GM20431 (cell line): ENCODE measurements at regions not wholly inside any gene's neighbourhood (a gene's known extent, or its start where the extent isn't known, plus 50 kb on each side); places are given as distances from the start of the nearest gene placed in this dataset.
"Not testable (repeated sequence)": the region's sequence is repeated elsewhere in the genome, so short reads cannot be mapped to it uniquely, and the experiment has no call there.

Experiments used
- in situ Hi-C: fragments of 300-500 bp; cut with MseI, MboI; formaldehyde crosslinking; loops from one replicate; pipeline ENCODE4 v1.15.0; 2020; ENCODE audit warnings: low sequenced_read_pairs; ENCODE audit not compliant: unreplicated experiment

DNA sequence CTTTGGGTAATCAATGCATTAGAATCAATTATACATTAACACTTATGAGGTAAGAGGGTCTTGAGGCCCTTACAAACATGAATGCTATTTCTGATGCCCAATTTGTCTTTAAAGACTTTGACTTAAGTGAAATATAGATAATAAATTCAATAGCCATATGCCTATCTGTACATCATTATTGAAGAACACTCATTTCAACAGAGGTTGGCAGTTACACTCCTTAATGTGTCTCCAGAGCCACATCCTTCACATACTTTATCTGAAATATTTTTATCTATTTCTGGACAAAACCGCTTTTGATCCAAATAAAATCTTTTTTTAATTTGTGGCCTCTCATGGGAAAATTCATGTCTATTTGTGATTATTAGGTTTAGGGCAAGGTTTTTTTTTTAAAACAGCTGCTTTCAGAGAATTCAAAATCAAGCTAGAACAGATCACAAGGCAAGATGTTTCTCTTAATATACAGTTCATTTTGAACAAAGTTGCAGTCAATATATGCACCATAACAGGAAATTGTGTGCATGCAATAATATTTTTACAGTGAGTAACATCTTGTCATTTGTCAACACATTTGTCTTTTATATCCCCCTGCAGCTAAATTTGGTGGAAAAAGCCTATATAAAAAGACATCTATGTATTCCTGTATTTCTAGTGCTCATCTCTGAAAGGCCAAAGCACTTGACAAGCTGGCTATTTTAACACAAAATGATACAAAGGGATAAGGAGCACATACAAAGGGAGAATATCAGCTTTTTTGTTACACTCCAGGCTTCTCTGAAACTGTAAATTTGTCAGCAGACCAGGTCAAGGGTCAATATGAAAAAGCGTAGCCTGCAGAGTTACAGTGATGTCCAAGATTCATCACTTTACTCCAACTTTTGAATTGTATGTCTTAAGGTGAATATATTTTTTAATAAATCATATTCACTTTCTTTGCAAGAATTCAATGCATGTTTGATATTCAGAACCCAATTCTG is 146.2 kb upstream of the DPH6 start:
- in situ Hi-C loops, result no loop called here

GRCh38 chr15:35693286-35693685 is 147.3 kb upstream of the DPH6 start:
- in situ Hi-C loops, result no loop called here

DNA sequence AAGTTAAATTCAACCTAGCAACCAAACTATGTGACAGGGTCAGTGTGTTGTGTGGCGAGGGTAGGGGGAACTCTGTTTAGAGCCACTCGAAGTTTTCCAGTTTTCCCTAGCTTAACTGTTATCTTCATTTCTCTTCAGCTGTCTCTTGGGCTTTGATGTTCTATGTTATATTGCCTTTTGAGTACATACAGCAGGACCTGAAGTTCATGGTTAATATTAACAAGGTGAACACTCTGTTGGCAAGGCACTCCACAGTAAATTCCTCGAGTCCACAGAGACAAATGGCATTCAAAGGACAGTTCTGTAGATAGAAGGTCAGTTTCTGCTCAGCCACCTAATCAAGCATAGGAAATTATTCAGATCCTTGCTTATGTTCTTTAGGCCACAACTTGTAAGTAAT is 147.9 kb upstream of the DPH6 start:
- in situ Hi-C loops, result no loop called here

DNA sequence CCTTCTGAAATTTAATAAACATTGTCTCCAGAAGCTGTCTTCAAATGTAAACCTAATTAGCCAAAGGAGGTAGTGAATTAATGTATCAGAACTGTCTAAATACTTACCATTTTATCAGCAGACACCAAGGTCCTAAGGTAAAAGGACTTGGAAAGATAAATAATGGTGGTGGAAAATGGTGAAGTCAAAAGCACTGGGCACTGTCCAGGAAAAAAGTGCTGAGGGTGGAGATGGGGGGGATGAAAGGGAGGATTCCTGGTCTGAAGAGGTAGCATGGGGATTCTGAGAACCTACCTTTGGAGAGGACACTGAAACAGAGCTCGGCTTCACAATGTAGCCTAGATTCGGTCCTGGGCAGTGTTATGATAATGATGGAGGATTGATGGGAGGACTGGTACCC is 149.0 kb upstream of the DPH6 start:
- in situ Hi-C loops, result no loop called here

GRCh38 chr15:35696767-35697231 is 150.8 kb upstream of the DPH6 start:
- in situ Hi-C loops, result no loop called here

DNA sequence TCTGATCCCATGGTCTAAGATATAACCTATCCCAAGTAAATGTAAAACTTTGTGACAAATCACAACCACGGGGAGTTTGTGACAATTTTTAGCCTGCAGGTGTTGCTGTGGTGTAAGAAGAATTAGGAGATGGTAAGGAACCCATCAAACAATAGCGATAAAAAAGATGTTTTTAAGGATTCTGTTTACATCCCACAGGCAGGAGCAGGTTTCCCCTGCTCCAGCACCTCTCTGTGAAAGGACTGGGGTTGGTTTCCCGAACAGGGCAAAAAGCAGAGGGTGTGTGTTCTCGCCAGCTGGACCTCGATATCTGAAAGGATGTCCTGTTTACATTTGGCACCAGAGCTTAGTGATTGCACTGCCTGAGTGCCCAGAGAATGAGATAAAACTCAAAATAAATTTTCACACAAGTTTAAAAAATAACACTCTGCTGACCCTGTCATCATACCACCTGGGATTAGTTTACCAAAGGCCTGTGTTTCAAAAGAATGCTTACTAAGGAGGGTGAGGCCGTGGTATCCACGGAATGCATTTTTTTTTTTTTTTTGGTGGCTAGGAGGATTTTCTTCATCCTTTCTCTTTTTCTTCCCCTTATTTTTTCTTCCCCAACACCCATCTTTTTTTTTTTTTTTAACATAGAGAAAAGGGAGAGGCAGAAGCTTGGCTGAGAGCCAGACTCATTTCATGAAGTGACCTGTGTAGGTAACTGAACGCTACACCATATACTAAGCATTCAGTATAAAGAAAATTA is 151.8 kb upstream of the DPH6 start:
- in situ Hi-C loops, result no loop called here

DNA sequence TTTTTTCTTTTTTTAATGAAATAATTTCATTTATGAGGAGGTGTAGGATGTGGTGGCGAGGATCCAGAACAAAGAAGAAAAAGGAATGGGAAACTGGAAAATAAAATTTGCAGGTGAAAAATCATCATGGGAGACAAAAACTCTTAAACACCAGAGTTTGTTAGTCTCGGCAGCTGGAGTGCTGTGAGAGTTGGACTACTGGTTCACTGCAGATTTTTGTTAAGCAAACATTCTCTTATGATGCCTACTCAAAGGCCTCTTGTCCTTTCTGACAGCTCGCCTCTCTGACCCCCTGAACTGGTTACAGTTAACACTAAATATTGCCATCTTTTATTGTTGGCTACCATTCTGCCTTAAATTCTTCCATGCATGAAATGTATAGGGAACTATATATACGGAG is 152.4 kb upstream of the DPH6 start:
- in situ Hi-C loops, result no loop called here

GRCh38 chr15:35698966-35699575 is 153.1 kb upstream of the DPH6 start:
- in situ Hi-C loops, result no loop called here

DNA sequence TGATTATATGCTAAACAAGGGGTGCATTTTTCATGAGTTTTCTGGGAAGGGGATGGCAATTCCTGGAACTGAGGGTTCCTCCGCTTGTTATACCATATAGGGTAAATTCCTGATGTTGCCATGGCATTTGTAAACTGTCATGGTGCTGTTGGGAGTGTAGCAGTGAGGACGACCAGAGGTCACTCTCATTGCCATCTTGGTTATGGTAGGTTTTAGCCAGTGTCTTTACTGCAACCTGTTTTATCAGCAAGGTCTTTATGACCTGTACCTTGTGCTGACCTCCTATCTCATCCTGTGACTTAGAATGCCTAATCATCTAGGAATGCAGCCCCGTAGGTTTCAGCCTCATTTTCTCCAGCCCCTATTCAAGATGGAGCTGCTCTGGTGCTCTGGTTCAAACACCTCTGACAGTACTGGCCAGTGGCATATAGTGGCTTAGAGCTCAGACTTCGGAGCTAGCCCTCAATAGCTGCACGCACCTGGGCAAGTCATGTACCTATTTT is 154.2 kb upstream of the DPH6 start:
- in situ Hi-C loops, result not testable (repeated sequence)

DNA sequence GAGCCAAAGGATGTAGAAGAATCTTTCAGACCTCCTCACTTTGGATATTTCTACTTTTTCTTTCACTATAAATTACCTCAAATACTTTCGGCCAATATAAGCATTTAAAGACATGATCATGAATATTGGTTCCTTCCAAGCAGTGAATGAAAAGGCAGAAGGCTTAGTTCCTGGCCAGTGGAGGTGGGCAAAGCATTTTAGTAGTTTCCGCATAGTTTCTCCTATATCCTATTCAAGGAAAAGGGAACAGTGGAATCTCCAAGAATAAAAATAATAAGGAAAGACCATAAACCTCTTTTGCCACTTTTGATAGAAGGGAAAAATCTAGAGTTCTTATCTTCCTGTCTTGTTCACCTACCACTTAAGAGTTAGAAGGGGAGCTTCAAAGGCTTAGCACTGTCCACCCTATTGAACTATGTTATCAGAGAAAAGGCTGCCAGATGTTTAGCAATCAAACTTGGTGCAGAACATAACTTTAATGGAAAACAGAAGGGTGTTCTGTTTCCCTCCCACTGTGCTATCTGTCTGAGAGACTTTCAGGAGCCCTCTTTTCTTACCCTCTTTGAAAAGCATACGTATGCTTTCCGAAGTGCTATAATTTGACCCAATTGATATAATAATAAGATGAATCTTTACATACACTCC is 155.6 kb upstream of the DPH6 start:
- in situ Hi-C loops, result no loop called here

DNA sequence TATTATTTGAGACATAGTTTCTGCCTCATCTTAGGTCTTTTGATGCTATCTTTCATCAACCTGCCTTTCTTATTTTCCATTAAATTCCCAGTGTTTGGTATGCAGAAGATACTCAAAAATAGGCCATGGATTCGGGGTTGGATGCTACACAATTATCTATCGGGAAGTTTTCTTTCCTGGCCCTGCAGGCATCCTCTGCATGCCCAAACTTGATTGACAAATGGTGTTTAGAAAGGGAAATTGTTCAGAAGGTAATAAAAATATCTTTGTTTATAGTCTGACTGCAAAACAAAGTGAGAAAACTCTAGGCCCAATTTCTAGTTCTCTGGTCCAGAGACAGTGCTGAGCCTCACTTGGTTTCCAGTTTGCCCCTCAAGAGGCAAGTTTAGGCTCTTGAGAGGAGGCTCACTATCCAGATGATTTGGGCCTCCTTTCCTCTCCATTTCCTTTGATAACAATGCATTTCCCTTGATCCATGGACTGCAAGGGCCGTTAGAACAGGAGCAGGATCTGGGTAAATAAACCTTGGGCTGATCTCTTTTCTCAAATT is 157.1 kb upstream of the DPH6 start:
- in situ Hi-C loops, result no loop called here

- in situ Hi-C loops, result no loop called here
These were observed 159.3 kb upstream of the DPH6 start for GRCh38 chr15:35705030-35705883.

DNA sequence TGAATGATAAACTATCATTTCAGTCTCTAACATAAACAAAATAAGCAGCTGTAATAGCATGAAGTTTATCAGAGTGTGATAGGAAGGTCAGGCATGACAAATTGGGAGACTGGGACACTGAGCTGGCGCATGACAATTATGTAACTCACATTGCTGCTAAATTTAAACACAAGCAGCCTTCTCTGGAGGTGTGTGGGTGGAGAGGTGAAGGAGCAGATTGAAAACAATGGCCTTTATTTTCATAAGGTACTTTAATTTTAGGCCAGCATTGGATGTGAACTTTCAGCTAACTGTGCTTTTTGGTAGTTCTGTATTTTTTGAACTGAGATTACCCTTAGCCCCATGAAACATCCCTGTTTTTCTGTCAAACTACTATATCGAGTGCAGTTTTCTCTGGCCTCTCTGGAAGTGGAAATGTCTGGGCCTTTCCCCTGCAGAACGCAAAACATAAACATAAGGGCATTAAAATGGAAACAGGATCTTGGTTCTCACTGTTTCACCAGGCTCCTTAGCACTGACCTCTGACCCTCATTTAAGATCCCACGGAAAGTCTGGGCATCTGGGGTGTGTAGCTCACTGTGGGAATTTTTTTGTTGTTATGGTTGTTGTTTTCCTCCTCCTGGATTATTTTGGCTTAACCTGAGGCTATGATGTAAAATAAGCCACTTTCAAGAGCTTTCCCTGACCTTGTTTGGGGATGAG is 160.1 kb upstream of the DPH6 start:
- in situ Hi-C loops, result no loop called here

- in situ Hi-C loops, result no loop called here
These were observed 167.0 kb upstream of the DPH6 start for GRCh38 chr15:35712956-35713355.

DNA sequence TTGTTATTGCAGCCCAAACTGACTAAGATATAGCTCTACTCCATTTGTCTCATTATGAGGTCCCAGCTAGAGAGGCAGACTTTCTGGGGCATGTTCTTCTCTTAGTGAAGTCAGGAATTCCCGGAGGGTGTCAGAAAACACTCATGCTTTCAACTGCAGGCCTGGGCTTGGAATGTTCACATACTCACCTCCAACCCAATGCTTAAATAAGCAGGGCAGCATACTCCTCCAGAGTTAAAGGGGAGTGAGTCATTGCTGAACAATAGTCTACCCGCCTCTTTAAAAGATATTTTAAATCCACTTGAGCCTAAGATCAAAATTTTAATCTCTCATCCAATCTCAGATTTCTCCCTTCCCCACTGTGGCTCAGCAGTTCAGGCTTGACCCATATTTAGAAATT is 167.8 kb upstream of the DPH6 start:
- in situ Hi-C loops, result no loop called here

DNA sequence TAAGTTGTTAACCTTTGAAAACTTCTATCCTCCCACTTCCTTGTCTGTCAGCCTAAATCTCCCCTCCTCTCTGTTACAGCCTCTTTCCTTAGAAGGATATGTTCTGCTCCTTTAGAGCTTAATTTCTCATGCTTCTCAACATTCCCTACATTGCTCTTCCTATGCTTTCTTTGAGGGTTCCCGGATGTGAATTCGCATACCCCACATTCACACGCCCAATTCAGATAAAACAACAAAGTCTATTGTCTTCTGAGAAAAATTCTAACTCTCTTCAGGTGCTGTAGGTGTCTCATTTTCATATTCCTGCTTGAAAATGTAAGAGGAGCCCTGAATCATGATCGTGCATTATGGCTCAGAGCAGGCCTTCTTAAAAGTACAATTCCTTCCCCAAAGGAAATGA is 171.8 kb upstream of the DPH6 start:
- in situ Hi-C loops, result no loop called here

GRCh38 chr15:35720019-35720418 is 174.1 kb upstream of the DPH6 start:
- in situ Hi-C loops, result no loop called here

- in situ Hi-C loops, result no loop called here
These were observed 175.0 kb upstream of the DPH6 start for GRCh38 chr15:35720984-35721383.
